AG10803 (cell line): ENCODE measurements at regions not wholly inside any gene's neighbourhood (a gene's known extent, or its start where the extent isn't known, plus 50 kb on each side); places are given as distances from the start of the nearest gene placed in this dataset.

ENCODE experiments used
- DNase-seq: peaks from one replicate; pipeline ENCODE4 v3.0.0; 2010; ENCODE audit warnings: low read depth
- H3K4me3 ChIP-seq: 2 replicates; pipeline ENCODE4 v1.5.1; 2011; ENCODE audit warnings: mild to moderate bottlenecking, low read length, control low read depth
- CTCF ChIP-seq: conservative IDR thresholded peaks from 2 replicates; pipeline ENCODE4 v1.5.1; 2011; ENCODE audit warnings: mild to moderate bottlenecking, low read length, control low read depth, inconsistent platforms

DNA sequence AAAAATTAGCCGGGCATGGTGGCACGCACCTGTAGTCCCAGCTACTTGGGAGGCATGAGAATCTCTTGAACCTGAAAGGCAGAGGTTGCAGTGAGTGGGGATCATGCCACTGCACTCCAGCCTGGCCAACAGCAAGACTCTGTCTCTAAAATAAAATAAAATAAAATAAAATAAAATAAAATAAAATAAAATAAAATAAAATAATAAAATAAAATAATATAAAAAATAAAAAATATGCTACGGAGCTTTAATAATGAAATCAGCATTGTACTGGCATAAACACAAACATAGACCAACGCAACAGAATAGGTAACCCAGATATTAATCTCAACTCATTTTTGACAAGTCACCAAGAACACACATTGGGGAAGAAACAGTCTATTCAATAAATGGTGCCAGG, 973.4 kb upstream of the SOX11 start:
- no peak for TF ChIP-seq CTCF
- no peak for DNase-seq
- H3K4me3 ChIP-seq = no peak overlapping the region

DNA sequence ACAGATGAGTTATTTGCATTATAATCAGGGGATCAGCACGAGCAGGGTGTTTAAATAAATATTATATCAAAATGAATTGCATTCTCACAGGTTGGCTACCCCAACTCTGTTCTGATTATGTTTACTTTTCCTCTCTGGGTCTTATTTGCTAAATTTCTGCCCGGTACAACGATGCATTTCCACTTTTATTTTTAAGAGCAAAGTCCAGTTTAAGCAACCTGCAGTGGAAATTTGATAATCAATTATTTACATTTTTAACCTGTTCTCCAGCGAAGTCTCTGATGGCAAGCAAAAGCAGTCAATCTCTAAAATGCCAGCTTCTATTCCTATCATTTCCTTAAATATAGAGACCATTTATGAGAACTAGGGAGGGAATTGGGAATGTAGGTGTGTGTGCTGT, 966.6 kb upstream of the SOX11 start:
- no peak overlapping the region for H3K4me3 ChIP-seq
- DNase-seq = no peak
- TF ChIP-seq CTCF = no peak

- TF ChIP-seq CTCF = no peak
- DNase-seq = no peak
These were observed 959.6 kb upstream of the SOX11 start for GRCh38 chr2:4732560-4732959.

GRCh38 chr2:4745056-4745991, 946.9 kb upstream of the SOX11 start:
- no peak for TF ChIP-seq CTCF
- DNase-seq = no peak
- no peak overlapping the region for H3K4me3 ChIP-seq

More at GRCh38 chr2:4732560-4732959, 959.6 kb upstream of the SOX11 start:
- no peak overlapping the region for H3K4me3 ChIP-seq

DNA sequence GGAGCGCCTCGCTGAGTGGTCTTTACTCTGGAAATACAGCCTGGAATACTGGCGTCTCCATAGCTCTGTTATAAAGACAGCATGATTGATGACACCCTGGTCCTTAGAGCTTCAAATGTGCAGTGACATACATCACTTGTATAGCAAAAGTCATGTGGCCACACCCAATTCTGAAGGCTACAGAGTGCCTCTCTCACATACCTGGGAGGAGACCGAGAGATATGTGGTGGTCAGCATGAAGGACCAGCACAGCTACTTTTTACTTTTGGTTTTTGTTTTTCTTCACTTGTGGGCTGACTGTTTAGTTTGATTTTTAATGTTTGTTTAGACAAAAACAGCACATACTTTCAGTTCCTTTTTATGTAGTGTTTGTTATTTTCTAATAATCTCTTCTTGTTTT, 938.5 kb upstream of the SOX11 start:
- TF ChIP-seq CTCF = no peak
- DNase-seq = no peak

GRCh38 chr2:4762951-4763376, 929.2 kb upstream of the SOX11 start:
- H3K4me3 ChIP-seq = no peak overlapping the region
- DNase-seq = no peak
- TF ChIP-seq CTCF = no peak

More for the DNA sequence above, 938.5 kb upstream of the SOX11 start:
- H3K4me3 ChIP-seq = no peak overlapping the region
